Ovary (tissue), 7 donors: ENCODE measurements at regions not wholly inside any gene's neighbourhood (a gene's known extent, or its start where the extent isn't known, plus 50 kb on each side); places are given as distances from the start of the nearest gene placed in this dataset.

Experiments used
- DNase-seq, 5 donors: peaks; one replicate each; pipeline ENCODE4 v3.0.0-alpha.2; 2019 to 2020
- H3K27ac ChIP-seq, 2 donors: fragments of 200-600 bp; one replicate each; pipeline versions ENCODE4 v1.5.1 to v1.8.0; 2019 to 2022
- H3K27me3 ChIP-seq: fragments of 200-600 bp; one replicate; pipeline ENCODE4 v1.8.0; 2022
- H3K36me3 ChIP-seq: fragments of 200-600 bp; sonication (generic); one replicate; pipeline ENCODE4 v1.5.1; 2019
- H3K4me1 ChIP-seq: one replicate; pipeline ENCODE4 v1.8.1; 2013; ENCODE audit warnings: mild to moderate bottlenecking, moderate library complexity; ENCODE audit not compliant: insufficient read depth
- H3K4me3 ChIP-seq: fragments of 200-600 bp; sonication (generic); one replicate; pipeline ENCODE4 v1.5.1; 2017
- H3K9me3 ChIP-seq, 2 donors: fragments of 200-600 bp in 1 of 2; sonication (generic) in 1 of 2; one replicate each; pipeline versions ENCODE4 v1.5.1 to v1.8.1; 2013 to 2019; ENCODE audit warnings: mild to moderate bottlenecking in 1 of 2, moderate library complexity in 1 of 2
- EP300 ChIP-seq: sonication (generic); formaldehyde crosslinking; IDR thresholded peaks from one replicate; pipeline ENCODE4 v1.6.1; 2017; ENCODE audit warnings: antibody characterized with exemption
- POLR2A ChIP-seq: fragments of 450-650 bp; IDR thresholded peaks from one replicate; pipeline ENCODE4 v1.6.1; 2017; ENCODE audit warnings: antibody characterized with exemption, mild to moderate bottlenecking, moderate library complexity
- WGBS, 3 donors: extraction: QIAGEN DNeasy Blood & Tissue Kit in 1 of 3; methylation state at CpG; one replicate each; pipeline versions ENCODE4 v1.1.5 to v1.1.7; 2013 to 2017; 5-methylcytosine and 5-hydroxymethylcytosine counted together
- intact Hi-C, 4 donors: fragments of 100-400 bp; cut with DNase I; formaldehyde crosslinking; loops; one replicate each; pipeline versions ENCODE4 v1.11.0 to v1.15.1; 2022 to 2023
- TF ChIP-seq, protein P1 (sequence below), 3 donors: fragments of 450-650 bp in 2 of 3; fragments of 200-600 bp in 1 of 3; IDR thresholded peaks; one replicate each; pipeline versions ENCODE4 v1.5.1 to v1.8.0; 2016 to 2022; ENCODE audit warnings: antibody characterized with exemption in 3 of 3, mild to moderate bottlenecking in 1 of 3
- donor health status: DM: no; HTN: no; CAD: no; lungs with moderate emphysema.
- donor health status: DM: no; HTN: no; CAD: no.
- donor health status: Bipolar disorder and iron deficiency.
- donor health status: DM: no; HTN: no; CAD: no.
- donor health status: DM: yes; HTN: yes; CAD: no.

DNA sequence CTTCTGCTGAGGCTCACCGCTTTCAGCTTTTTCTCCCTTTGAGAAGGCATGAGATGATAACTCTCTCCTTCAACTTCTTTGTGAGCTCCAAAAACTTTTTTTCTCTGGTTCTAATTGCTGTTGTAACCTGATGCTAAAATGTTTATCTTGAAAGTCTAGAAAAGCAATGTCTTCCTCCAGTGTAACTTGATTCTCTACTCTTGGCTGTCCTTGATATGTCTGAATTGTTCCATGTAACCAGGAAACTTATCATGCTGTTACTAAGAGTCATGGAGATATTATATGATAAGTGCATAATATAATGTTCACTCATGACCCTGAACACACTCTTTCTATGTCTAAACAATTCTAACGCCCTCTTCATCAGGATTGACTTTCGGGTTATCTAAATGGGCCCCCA, 128.0 kb upstream of the ABCA1 start:
- Histone ChIP-seq H3K27ac (no peak overlapping the region), H3K4me1 (peaks cover 3% of the 10 kb centered on the region), H3K9me3 (no peaks in the 10 kb centered on the region), H3K27me3 (no peaks in the 10 kb centered on the region), H3K36me3 (no peaks in the 10 kb centered on the region), H3K4me3 (no peak overlapping the region)
- intact Hi-C loops, result no loop called here
- no peak for DNase-seq
- TF ChIP-seq POLR2A (no peak), EP300 (no peak)
- TF ChIP-seq, protein P1, sequence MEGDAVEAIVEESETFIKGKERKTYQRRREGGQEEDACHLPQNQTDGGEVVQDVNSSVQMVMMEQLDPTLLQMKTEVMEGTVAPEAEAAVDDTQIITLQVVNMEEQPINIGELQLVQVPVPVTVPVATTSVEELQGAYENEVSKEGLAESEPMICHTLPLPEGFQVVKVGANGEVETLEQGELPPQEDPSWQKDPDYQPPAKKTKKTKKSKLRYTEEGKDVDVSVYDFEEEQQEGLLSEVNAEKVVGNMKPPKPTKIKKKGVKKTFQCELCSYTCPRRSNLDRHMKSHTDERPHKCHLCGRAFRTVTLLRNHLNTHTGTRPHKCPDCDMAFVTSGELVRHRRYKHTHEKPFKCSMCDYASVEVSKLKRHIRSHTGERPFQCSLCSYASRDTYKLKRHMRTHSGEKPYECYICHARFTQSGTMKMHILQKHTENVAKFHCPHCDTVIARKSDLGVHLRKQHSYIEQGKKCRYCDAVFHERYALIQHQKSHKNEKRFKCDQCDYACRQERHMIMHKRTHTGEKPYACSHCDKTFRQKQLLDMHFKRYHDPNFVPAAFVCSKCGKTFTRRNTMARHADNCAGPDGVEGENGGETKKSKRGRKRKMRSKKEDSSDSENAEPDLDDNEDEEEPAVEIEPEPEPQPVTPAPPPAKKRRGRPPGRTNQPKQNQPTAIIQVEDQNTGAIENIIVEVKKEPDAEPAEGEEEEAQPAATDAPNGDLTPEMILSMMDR (IDR thresholded peaks at IDR 0.05), result no peak
- WGBS, 3 donors, result 17 to 28% (median 18%) methylated on average over 3 of the region's 3 CpGs

DNA sequence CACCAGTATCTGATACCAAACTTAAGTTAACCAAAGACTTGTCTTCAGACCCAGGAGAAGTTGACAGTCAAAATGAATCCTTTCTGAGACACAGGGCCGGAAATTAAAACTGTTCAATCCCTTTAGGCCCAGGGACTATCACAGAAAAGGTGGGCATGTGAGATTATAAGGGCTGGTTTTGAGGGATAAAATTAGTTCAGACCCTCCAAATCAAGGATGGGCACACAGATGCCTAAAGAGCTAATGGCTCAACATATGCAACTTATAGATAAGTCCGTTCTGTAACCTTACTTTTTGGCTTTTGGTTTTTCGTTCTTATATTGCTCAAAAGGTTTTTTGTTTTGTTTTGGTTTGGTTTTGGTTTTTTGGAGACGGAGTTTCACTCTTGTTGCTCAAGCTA, 129.6 kb upstream of the ABCA1 start:
- no peaks in the 10 kb centered on the region for H3K9me3 ChIP-seq
- no peaks in the 10 kb centered on the region for H3K27me3 ChIP-seq
- intact Hi-C loops, result no loop called here
- TF ChIP-seq, protein P1 (IDR thresholded peaks at IDR 0.05), result no peak
- no peak for TF ChIP-seq EP300
- no peak for TF ChIP-seq POLR2A
- peaks cover 4% of the 10 kb centered on the region for H3K4me1 ChIP-seq
- no peak overlapping the region for H3K4me3 ChIP-seq
- 66 to 94% (median 87%) methylated on average over 4 of the region's 4 CpGs for WGBS, 3 donors
- no peak for DNase-seq
- H3K27ac ChIP-seq, result no peak overlapping the region
- H3K36me3 ChIP-seq, result no peaks in the 10 kb centered on the region

DNA sequence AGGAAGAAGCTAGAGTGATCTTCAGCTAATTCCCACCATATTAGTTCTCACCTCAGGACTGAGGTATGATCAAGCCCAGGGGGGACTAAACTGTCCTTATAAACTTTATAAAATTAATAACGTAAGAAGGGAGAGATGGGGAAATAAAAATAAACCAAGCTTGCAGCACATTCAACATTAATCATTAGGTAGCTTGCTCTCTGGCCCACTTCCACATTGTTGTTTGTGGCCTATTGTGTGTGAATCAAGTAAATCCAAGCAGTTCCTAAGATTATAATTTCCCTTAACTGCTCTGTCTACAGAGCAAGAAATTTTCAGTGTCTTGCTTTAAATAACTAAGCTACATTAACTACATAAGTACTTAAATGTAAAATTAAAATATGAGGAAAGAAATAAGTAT, 131.3 kb upstream of the ABCA1 start:
- H3K27me3 ChIP-seq, result no peaks in the 10 kb centered on the region
- H3K36me3 ChIP-seq, result no peaks in the 10 kb centered on the region
- TF ChIP-seq, protein P1 (IDR thresholded peaks at IDR 0.05), result no peak
- TF ChIP-seq POLR2A (no peak), EP300 (no peak)
- no peak overlapping the region for H3K4me3 ChIP-seq
- no peaks in the 10 kb centered on the region for H3K9me3 ChIP-seq
- no peak overlapping the region for H3K27ac ChIP-seq
- intact Hi-C loops, result no loop called here
- peaks cover 10% of the 10 kb centered on the region for H3K4me1 ChIP-seq
- DNase-seq, result no peak
- WGBS, 3 donors, result 49 to 65% (median 50%) methylated on average over 1 of the region's 1 CpG

DNA sequence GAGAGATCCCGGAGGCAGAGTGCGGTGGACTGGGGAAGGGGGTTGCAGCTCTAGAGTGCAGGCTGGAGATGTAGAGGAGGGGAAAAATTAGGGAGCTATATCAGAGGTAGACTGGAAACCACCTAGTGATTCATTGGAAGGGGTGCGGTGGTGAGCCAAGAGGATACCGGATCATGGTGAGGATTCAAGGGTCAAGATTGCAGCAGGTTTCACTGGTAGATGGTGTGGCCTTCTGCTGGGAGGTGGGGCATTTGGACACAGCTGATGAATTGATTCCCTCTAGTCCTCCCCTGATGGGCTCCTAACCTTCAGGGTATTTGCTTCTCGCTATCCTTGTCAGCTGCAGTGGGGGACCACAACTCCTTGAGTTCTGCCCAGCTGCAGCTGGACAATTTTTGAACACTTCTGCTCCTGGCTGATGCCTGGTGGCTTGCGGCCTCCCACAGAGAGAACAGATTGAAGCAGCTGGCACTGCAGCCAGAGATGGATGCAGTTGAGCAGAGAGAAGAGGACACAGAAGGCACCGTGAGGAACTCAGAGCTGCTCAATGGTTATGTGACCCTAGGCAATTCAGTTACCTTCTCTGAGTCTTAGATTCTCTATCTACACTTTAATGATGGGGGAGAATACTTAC, 134.4 kb upstream of the ABCA1 start:
- no peak overlapping the region for H3K27ac ChIP-seq
- DNase-seq, result no peak
- TF ChIP-seq, protein P1 (IDR thresholded peaks at IDR 0.05), result no peak
- TF ChIP-seq EP300 (no peak), POLR2A (no peak)
- 83 to 88% (median 88%) methylated on average over 7 of the region's 7 CpGs for WGBS, 3 donors
- peaks cover 14% of the 10 kb centered on the region for H3K4me1 ChIP-seq
- H3K36me3 ChIP-seq, result no peaks in the 10 kb centered on the region
- intact Hi-C loops, result loop anchor here in 2 of 4 donors (10.0 kb wide), 2 partner anchors 82 to 138 kb away; partner anchors contain the start of gene ABCA1 (in 1 of the 2)
- no peak overlapping the region for H3K4me3 ChIP-seq
- no peaks in the 10 kb centered on the region for H3K9me3 ChIP-seq
- H3K27me3 ChIP-seq, result no peaks in the 10 kb centered on the region
